NCI-H146 (cell line): ENCODE measurements at regions not wholly inside any gene's neighbourhood (a gene's known extent, or its start where the extent isn't known, plus 50 kb on each side); places are given as distances from the start of the nearest gene placed in this dataset.
A peak's percentile ranks its signal among the peaks of the same experiment; 100 is the strongest.

Source experiments
- DNase-seq: peaks from one replicate; lab custom pipeline; 2025; lab: John Stamatoyannopoulos, UW

DNA sequence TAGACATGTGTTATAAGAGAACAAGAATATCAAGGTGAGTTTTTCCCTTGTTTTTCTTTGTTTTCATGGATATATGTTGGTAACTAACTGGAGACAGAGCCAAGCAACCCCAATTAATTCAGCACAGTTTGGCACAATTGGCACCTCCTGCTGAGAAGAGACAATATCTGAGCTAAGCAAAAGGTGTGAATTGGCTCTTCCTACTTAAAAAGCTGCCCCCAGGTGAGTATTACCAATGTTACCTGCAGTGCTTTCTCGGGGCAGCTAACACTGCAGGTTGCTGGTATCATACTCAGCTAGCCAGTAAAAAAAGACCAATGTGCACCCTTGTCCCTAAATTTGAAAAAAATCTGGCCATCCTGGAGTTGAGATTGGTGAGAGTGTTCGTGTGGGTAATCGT is 871.2 kb upstream of the TENM3 start:
- DNase-seq, result peak; percentile 99

DNA sequence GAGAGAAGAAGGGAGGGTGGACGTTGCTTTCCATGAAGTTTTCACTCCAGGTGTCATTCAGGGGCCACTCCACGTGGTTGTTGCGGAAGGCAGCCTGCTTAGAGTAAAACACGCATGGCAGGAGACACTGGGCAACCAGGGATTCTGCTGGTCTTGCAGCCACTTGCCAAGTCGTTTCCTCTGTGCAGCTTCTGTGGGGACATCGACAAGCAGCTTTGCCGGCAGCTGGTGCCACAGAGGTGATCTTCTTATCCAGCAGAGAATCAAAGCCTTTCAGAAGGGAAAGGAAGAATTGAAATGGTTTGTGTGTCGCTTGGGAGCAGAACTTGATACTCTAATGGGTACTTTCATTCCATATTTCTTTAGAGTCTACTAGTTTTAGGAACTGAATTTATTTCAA is 867.1 kb upstream of the TENM3 start:
- no peak for DNase-seq

DNA sequence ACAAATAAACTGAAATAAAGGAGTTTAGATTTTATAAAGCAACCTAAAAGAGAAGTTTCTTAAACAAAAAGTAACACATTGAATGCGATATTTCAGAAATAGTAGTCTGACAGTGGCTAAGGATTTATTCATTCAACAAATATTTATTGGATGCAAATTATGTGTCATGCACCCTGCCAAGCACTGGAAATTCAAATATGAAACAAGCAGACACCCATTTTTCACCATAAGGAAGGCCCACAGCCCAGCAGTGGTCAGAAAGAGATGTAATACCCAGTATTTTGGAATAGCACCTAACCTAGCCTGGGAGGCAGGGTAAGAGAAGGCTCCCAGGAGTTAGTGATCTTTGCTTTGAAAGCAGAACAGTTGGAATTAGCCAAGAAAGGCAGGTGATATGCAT is 855.1 kb upstream of the TENM3 start:
- DNase-seq, result peak; percentile 65

DNA sequence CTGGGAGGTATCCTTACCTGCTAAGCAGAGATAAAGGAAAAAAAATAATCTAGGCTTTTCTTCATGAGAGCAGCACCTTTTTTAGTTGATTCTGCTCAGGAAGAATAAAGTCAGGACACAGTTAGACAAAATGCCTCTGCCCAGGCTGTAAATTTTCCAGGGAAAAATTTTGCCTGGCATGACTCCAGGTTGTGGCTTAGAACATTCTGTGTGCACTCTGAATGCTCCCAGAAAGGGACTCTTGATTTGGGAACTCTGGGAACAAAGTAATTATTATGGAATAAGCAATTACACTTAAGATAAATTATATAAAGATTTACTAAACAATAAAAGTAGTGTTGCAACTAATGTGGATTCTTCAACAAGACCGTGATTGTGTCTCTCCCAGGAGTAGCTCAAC is 826.2 kb upstream of the TENM3 start:
- DNase-seq, result no peak

DNA sequence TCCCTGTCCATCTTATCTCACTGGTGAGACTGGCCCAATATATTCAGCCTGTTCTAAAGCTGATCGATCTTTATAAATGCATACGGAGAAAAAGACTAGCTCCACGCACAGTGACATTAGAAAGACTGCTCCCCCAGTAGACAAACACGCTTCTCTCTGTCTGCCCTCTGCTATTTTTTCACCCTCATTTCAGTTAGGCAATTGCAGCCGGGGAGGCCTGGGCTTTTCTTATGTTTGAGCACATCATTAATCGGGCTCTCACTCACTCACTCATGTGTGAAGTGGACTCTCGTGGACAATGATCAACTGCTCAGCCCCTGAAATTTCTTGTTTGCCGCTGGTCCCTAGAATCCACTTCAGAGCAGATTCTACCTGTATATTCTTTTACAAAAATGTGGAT is 824.7 kb upstream of the TENM3 start:
- peak; percentile 99 for DNase-seq

DNA sequence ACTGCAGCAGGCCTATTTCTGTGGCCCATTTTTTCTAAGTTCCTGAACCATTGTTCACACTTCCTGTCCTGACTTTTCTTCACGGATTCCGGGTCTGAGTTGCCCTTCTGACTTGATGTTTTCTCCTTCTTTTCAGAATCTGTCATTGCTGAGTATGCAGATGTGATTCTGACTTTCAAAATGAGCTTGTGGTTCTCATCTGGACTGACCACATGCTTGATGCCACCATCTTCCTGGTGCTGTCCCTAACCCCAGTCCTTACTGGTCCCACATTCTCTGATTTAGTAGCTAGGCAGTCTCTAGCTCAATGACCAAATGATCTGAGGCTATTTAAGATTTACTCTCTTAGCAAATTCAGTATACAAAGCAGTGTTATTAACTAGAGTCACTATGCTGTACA is 822.3 kb upstream of the TENM3 start:
- no peak for DNase-seq

DNA sequence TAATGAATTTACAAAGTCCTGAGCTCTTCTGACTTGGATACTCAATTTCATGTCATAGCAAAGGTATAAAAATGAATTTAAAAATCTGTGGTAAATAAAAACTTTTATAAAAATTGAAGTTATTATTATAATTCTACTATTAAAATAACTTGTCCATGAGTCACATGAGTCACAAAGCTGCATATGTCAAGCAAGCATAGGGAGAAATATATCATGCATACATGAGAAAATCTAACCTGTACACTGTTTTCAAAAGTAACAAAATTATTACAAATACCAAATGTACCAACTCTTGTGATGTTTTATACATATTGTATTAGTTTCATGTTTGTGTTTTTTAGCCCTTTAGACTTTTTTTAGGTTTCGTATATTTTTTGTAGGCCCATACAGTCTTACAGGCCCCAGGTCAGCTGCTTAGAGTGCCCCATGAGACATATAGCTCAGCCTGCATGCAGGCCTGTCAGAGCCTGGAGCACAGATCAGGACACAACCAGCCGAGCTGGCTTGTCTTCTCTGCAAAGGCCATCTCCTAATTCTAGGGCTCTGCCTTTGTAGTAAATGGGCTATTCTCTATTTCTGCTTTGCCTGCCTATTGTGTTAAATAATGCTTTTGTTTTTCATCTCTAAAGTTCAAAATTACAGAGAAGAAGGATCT is 818.7 kb upstream of the TENM3 start:
- no peak for DNase-seq

DNA sequence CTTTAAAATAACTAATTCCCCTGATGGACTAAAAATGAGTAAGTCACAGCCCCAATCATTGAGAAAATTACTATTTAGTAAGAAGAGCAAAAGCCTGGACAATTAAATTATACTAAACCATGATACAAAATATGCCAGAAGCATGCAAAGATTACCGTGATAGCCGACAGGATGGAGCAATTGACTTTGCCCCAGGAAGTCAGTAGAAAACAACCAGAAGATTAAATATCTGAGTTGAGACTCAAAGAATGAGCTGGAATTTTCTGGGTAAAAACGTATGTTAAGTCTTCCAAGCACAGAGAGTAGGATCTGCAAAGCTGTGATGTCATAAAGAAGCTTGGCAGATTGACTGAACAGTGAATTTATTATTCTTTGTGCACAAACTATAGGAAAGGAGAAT is 816.1 kb upstream of the TENM3 start:
- no peak for DNase-seq

DNA sequence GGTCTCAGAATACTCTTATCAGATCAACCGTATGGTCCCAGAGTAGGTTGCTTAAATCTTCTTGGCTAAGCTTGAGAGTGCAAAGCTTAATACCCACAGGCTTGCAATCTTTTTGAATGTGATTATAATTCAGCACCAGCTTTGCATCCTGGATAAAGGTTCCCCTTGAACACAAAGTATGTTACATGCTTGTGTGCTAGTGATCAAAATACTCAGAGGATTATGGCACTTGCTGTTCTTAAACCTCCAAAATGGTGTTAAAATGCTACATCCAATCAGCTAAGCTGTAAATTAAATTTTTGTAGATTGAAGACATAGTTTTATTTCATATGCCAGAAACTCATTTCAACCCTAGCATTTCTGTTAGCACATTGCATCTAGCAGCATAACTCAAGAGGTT is 812.2 kb upstream of the TENM3 start:
- DNase-seq, result no peak

DNA sequence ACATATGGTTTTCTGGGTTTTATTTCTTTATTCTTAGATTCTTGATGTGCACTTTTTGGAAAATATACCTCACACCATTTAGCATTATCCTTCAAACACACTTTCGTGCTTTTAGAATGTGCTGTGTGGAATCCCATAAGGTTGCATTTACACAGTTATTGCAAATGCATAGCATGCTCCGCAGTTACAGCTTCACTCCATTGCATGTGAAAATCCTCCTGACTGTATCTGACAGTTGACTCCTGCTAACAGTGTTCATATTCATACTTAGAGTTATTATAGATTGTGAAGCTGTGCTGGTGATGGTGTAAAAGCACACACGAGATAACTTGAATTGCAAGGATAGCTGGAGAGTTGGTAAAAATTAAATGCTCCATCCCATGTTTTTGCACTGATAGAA is 811.5 kb upstream of the TENM3 start:
- no peak for DNase-seq

DNA sequence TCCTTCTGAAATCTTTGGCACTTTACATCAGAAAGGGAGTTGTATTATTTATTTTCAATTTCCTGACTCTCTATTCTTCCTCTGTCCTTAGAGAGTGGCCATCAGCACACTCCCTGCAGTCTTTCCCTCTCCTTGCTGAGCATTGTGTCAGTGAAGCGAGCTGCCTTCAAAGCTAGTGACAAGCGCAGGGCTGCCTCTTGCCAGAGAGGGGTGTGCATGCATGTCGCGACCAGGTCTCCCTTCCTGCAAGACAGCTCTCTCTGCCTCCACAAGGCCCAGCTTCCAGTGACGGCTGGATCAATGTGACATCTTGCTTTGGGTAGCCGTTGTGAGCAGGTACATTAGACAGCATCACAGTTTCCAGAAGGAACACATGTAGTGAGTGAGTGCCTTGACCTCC is 810.9 kb upstream of the TENM3 start:
- DNase-seq, result peak; percentile 76

DNA sequence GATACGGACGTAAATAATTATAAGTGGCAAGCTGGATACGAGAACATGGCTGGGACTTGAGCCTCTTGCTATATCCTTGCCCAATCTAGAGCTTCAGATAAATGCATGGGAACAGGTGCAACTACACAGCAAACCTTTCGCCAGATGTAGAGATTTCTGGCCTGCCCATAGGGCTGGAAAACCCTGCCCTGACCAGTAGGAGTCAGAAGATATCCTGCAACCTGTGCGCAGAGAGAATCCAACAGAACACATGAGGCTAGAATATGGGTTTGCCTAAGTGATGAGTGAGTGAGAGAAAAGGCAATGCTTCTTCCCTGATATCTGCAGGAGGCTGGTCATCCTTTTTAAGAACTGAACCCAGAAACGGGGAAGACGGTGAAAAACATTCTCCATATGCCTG is 805.3 kb upstream of the TENM3 start:
- peak; percentile 40 for DNase-seq

DNA sequence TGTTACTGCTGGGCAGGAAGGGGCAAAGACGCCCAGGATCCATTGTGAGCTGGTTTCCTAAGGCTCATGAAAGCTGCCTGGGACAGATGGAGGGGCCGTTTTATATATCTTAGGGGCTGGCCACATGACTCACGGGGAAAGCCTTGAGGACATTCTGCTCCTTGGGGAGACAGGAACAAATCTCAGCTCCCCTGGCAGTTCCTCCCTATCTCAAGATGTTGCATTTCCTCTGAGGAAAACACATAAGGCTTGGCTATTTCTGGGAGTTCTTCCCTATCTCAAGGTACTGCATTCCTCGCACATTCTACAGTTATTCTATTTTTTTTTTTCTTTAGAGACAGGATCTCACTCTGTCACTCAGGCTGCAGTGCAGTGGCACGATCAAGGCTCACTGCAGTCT is 804.6 kb upstream of the TENM3 start:
- no peak for DNase-seq

DNA sequence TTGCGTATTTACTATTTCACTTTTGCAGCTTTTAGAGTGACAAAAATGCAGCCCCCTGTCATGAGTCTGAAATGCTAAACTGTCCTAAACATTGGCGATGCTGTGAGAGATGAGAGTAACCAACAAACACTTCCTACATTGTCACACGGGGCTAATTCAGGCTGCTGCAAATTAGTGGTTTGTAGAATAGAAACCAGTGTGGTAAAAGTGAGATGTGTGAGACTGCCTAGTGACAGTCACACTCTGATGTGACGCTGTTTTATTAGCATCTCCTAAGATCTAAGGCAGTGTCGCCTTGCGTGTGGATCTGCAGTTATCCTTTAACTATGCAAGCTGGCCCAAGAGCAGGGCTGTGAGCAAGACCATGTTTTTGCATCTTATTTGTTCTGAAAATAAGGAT is 800.2 kb upstream of the TENM3 start:
- DNase-seq, result no peak

DNA sequence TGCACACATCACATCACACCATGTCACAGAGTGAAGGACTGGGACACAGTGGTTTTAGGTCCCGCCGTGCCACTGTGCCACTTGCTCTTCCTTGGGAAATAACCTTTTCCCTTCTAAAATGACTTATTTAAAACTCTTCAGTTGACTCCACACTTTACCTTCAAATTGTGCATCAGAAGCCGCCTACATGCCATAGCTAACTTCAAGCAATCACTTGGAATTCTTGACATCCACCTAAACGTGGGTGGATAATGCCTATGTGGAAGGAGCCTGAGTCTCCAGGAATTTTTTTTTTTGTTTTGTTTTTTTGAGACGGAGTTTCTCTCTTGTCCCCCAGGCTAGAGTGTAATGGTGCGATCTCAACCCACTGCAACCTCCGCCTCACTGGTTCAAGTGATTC is 777.4 kb upstream of the TENM3 start:
- DNase-seq, result no peak

DNA sequence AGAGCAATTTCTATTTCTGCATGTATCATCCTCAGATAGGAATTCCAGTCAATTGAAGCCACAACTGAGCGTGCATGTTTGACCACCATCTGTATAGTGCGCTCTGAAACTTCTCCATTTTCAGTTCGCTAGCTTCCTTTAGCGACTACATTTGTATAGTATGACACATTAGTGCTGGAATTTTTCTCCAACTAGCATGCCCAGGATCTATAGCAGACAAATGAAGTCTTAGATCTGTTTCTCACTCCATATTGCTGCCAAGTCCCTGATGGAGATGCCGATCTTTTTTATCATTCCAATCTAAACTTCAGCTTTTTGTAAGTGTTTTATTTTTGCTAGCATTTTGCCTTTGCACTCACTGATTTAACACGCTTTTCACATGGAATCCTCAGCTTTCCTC is 774.8 kb upstream of the TENM3 start:
- no peak for DNase-seq

DNA sequence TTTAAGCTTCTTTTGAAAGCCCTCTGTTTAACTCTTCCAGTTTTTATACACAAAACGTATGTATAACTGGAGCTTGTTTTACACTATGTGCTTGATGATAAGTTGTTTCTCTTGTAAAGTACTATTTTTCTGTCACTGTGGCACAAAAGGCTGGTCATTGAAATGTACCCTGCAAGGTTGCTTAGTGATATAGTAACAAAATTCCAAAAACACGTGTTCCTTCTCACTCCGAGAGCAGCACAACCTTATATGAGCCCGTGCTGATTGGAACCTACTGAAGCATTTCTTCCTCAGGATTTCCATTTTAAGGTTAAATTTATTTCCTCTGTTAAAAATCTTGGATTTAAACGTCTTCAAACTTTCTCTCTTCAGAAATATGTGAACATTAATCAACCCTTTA is 772.9 kb upstream of the TENM3 start:
- DNase-seq, result no peak

DNA sequence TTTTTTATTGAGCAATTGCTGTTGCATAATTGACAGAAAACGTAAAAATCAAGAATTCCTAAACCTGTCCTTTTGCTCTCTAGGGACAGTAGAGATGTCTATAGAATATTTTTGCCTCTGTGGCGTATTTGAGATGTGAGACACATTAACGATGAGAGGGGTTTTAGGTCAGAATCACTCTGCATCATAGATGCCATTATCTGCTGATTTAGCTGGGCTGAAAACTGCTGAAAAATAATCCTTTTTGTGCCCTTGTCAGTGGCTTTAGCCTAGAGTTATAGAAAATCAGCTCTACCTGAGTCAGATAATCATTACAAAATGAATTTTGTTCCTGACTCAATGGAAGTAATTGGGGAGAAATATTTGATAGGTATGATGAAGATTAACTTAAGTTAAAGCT is 767.8 kb upstream of the TENM3 start:
- DNase-seq, result no peak

DNA sequence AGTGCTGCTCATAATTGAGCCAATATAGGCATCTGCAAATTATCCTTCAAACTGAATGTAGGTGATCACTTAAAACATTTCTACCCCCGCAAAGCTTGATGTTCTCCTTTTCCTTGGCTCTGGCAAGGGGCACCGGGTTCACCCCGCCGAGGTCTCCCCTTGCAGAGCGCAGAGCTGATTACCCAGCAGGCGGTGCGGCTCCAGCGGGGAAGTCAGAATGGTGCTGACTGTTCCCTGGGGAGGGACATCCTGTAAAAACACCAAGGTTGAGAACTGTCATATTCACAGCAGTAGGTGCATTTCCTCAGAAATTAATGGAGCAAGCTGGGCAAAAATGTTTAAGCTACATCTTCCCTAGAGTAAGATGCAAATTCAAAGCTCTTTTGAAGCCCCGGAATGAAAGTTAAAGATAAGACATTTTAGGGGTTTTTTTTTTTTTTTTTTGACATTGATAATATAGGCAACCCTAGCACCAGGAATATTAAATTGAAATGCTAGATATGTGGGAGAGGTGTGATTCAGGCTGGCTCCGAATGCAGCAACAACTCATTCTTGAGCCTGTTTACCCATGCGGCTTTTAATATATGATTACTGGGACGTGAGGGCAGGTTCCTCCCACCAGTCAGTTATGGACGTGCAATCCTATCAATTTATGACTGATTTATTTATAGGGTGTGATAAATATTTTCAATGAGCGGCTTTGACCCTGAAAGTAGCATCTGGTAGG is 767.3 kb upstream of the TENM3 start:
- DNase-seq, result peak; percentile 90

DNA sequence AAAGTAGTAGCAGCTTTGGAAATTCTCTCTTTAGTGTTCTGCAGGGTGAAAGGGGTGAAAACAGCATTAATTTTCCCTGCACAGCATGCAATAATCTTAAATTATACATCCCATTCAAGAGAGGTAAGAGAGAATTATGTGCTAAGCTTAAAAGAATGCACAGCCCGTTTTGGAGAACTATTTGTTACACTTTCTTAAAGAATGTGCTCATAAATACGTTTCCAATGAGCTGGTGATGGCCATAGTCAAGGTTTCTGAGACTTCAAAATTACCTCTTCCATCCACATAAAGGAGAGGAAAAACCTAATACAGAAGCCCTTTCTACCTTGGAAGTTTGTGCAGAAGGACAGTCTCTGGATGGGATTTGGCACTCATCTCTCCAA is 766.7 kb upstream of the TENM3 start:
- DNase-seq, result peak; percentile 47

DNA sequence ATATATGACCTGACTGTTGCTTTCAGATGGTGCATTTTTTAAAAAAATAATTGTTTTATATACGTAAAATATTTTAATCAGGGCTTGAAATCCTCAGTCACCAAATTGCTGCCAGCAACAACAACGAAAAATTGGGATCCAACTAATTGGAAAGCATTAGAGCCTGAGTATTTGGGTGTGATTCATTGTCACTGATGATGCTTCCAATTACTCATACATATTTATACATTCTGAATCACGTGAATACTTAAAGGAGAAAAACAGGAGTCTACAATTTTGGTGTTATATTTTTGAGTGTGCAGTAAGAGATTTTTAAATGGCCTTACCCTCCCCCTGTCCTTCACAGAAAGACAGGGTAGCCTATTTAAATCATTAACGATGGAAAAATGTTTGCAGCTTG is 765.6 kb upstream of the TENM3 start:
- no peak for DNase-seq

DNA sequence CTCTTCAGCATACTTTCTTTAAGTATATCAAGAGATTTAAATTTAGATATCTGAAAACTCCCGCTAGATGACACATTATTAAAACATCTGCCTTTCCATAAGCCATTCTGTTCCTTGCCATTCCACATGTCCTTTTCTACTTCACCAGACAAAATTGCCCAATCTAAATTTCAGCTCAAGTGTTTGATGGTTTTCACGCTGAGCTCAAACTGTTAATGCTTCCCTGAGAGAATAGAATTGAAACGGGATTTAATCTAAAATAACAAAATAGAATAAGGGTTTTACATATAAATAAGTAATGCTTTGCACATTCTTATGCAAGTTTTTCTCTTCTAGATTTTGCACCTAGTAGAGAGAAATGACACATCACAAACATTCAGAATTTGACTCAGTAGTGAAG is 764.5 kb upstream of the TENM3 start:
- DNase-seq, result no peak

DNA sequence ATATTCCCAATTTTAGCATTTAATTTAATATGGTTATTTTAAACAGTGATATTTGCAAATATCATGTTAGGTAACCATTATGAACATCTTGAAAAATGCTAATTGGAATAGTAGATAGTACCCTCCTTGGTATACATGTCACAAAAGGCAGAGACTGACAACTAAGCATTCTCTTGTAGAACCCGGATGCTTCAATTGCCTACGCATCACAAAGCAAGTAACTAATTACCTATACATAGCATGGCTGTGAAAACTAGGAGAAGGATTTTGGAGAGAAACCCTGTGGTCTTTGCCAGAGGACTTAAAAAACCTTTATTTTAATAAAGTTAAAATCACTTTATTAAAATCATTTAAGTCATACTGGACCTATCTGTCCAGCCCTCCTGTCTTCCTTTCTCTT is 764.1 kb upstream of the TENM3 start:
- DNase-seq, result peak; percentile 42

DNA sequence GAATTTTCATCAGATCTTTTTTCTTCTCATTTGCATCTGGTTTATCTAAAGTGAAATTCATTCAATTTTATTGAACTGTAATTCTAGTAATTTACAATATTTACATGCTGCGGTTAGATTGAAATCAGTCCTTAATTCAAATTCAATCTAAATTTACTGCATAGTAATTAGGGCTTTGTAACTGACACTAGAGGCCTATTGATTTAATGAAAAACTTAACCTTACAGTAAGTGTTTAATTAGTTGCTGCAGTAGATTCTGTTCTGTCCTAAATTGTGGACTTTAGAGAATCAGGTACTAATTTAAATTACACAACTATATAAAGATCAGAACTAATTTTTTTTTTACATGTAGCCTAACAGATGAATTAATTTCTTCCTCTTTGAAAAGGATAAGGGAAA is 758.8 kb upstream of the TENM3 start:
- peak; percentile 76 for DNase-seq
